Gastroesophageal sphincter (tissue), 3 donors: ENCODE measurements at regions not wholly inside any gene's neighbourhood (a gene's known extent, or its start where the extent isn't known, plus 50 kb on each side); places are given as distances from the start of the nearest gene placed in this dataset.

Experiments
- EP300 ChIP-seq: sonication (generic); formaldehyde crosslinking; IDR thresholded peaks from one replicate; pipeline ENCODE4 v1.6.1; 2017; ENCODE audit warnings: antibody characterized with exemption, mild to moderate bottlenecking
- TF ChIP-seq, protein P1 (sequence below), 4 experiments: fragments of 200-600 bp in 2 of 4; fragments of 450-650 bp in 2 of 4; sonication (generic) in 1 of 4; IDR thresholded peaks; one replicate each; pipeline ENCODE4 v1.5.1; 2017 to 2019; ENCODE audit warnings: antibody characterized with exemption in 4 of 4, mild to moderate bottlenecking in 2 of 4, moderate library complexity in 2 of 4

DNA sequence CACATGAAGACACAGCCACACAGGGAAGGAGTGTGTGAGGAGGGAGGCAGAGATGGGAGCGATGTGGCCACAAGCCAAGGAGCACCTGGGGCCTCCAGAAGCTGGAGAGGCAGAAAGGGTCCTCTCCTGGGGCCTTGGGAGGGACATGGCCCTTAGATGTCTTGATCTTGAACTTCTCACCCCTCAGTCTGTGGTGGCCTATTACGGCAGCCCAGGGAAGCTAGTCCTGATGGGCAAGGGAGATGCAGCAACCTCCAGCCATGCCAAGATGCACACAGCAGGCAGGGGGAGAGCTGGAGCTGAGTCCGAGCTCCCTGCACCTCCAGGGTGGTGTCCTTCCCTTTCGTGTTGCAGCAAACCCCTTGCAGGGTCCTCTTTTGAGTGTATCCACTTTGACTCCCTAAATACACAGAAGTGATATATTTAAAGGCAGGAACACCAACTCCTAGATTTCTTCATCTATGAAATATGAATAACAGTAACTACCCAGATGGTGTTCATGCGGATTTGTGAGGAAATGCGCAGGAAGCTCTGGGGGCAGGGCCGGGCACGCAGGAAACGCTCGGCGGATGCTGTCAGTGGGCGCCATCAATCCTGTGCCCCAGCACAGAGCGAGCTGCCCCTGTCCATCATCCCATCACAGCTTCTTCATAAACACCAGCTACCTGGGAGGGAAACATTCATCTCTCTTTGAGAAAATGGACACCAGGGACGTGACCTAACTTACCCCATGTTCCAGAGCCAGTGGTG, 230.4 kb upstream of the MYT1L start:
- TF ChIP-seq, protein P1, sequence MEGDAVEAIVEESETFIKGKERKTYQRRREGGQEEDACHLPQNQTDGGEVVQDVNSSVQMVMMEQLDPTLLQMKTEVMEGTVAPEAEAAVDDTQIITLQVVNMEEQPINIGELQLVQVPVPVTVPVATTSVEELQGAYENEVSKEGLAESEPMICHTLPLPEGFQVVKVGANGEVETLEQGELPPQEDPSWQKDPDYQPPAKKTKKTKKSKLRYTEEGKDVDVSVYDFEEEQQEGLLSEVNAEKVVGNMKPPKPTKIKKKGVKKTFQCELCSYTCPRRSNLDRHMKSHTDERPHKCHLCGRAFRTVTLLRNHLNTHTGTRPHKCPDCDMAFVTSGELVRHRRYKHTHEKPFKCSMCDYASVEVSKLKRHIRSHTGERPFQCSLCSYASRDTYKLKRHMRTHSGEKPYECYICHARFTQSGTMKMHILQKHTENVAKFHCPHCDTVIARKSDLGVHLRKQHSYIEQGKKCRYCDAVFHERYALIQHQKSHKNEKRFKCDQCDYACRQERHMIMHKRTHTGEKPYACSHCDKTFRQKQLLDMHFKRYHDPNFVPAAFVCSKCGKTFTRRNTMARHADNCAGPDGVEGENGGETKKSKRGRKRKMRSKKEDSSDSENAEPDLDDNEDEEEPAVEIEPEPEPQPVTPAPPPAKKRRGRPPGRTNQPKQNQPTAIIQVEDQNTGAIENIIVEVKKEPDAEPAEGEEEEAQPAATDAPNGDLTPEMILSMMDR (IDR thresholded peaks at IDR 0.05) = no peak
- no peak for TF ChIP-seq EP300
